Activated CD8-positive, alpha-beta T cell treated with anti-CD3 and anti-CD28 coated beads for 36 hours (primary cell): ENCODE measurements at regions not wholly inside any gene's neighbourhood (a gene's known extent, or its start where the extent isn't known, plus 50 kb on each side); places are given as distances from the start of the nearest gene placed in this dataset.

Experiments used
- ATAC-seq: fragments of 200-7000 bp; cut with Tn5 transposase; one replicate; pipeline ENCODE4 v1.10.0; 2021; ENCODE audit warnings: mild to moderate bottlenecking, moderate library complexity
- CTCF ChIA-PET: fragments of 350-600 bp; sonication (Branson Sonifier 250); formaldehyde crosslinking; loops from one replicate; lab custom pipeline; 2021; ENCODE audit warnings: antibody characterized with exemption; lab: Charles Lee
- POLR2A ChIA-PET: fragments of 350-600 bp; sonication (Branson Sonifier 250); formaldehyde crosslinking; loops from one replicate; lab custom pipeline; 2021; ENCODE audit warnings: antibody characterized with exemption; lab: Charles Lee
- DNase-seq: peaks from one replicate; pipeline ENCODE4 v3.0.0-alpha.2; 2020
- H3K27ac Mint-ChIP-seq: one replicate; pipeline ENCODE4 v1.8.0; 2021; ENCODE audit warnings: mild to moderate bottlenecking, mixed read lengths
- H3K27me3 Mint-ChIP-seq: one replicate; pipeline ENCODE4 v1.8.0; 2021; ENCODE audit warnings: mixed read lengths
- H3K36me3 Mint-ChIP-seq: one replicate; pipeline ENCODE4 v1.8.0; 2021; ENCODE audit warnings: low read depth, mixed read lengths
- H3K4me1 Mint-ChIP-seq: one replicate; pipeline ENCODE4 v1.8.0; 2021; ENCODE audit warnings: low read depth, mixed read lengths
- H3K4me3 Mint-ChIP-seq: one replicate; pipeline ENCODE4 v1.8.0; 2021; ENCODE audit warnings: mild to moderate bottlenecking, moderate library complexity, mixed read lengths
- H3K9me3 Mint-ChIP-seq: one replicate; pipeline ENCODE4 v1.8.0; 2021; ENCODE audit warnings: mixed read lengths
- intact Hi-C: fragments of 100-400 bp; cut with micrococcal nuclease; formaldehyde crosslinking; loops from one replicate; pipeline ENCODE4 v1.10.0; 2022
- TF ChIP-seq, protein P1 (sequence below): fragments of 200-600 bp; IDR thresholded peaks from one replicate; pipeline ENCODE4 v1.8.0; 2022; ENCODE audit warnings: antibody characterized with exemption, mild to moderate bottlenecking

GRCh38 chr16:76837872-76838271 is 353.1 kb upstream of the MON1B start:
- ChIA-PET CTCF (no interaction called here), POLR2A (no interaction called here)
- Mint-ChIP-seq H3K4me3 (no peak overlapping the region), H3K27me3 (no peaks in the 10 kb centered on the region), H3K27ac (no peak overlapping the region), H3K4me1 (no peaks in the 10 kb centered on the region), H3K36me3 (no peaks in the 10 kb centered on the region), H3K9me3 (peaks cover 14% of the 10 kb centered on the region)
- no peak for ATAC-seq
- intact Hi-C loops, result no loop called here
- DNase-seq, result no peak
- TF ChIP-seq, protein P1, sequence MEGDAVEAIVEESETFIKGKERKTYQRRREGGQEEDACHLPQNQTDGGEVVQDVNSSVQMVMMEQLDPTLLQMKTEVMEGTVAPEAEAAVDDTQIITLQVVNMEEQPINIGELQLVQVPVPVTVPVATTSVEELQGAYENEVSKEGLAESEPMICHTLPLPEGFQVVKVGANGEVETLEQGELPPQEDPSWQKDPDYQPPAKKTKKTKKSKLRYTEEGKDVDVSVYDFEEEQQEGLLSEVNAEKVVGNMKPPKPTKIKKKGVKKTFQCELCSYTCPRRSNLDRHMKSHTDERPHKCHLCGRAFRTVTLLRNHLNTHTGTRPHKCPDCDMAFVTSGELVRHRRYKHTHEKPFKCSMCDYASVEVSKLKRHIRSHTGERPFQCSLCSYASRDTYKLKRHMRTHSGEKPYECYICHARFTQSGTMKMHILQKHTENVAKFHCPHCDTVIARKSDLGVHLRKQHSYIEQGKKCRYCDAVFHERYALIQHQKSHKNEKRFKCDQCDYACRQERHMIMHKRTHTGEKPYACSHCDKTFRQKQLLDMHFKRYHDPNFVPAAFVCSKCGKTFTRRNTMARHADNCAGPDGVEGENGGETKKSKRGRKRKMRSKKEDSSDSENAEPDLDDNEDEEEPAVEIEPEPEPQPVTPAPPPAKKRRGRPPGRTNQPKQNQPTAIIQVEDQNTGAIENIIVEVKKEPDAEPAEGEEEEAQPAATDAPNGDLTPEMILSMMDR, result no peak

DNA sequence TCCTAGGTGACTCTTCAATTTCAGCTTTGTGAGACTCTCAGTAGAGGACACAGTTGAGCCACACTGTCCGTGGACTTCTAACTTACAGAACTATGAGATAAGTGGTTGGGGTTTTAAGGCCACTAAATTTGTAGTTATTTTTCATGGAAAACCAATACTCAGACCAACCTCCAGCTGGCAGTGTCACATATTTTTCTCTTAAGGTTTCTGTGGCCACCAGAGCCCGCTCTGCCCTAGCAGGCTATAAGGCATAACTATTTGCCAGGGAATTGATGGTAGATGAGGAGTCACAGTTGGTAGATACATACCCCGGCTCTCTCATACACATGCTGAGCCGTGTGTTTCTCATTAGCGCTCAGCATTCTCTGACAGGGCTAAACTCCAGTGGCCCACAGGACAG is 336.8 kb upstream of the MON1B start:
- Mint-ChIP-seq H3K9me3 (peaks cover 6% of the 10 kb centered on the region), H3K36me3 (no peaks in the 10 kb centered on the region), H3K4me3 (no peak overlapping the region), H3K4me1 (no peaks in the 10 kb centered on the region), H3K27ac (no peak overlapping the region), H3K27me3 (no peaks in the 10 kb centered on the region)
- CTCF ChIA-PET, result no interaction called here
- TF ChIP-seq, protein P1, result no peak
- ATAC-seq (no peak), DNase-seq (no peak)
- intact Hi-C loops, result no loop called here
- POLR2A ChIA-PET, result no interaction called here

- Mint-ChIP-seq H3K27ac (no peak overlapping the region), H3K4me3 (no peak overlapping the region)
- intact Hi-C loops, result no loop called here
These were observed 334.9 kb upstream of the MON1B start for GRCh38 chr16:76856112-76856511.

DNA sequence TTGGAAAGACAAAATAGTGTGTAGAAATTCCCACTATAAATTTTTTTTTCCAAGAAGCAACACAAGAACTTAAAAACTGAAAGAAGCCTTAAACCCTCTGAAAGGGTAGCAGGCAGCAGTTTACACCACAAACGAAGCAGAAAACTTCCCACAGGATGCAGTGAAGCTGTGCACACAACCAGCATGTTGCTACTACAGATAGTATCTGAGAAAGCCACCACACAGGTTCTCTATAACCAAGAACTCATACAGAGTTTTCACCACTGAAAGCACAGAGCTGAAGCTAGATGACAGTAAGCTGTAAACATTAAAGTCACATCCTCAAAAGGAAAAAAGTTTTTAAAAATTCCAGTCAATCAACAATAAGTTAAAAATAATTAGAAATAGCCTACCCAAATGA is 333.6 kb upstream of the MON1B start:
- intact Hi-C loops, result no loop called here
- H3K27ac Mint-ChIP-seq, result no peak overlapping the region
- no peaks in the 10 kb centered on the region for H3K4me1 Mint-ChIP-seq
- H3K9me3 Mint-ChIP-seq, result peaks cover 9% of the 10 kb centered on the region
- H3K4me3 Mint-ChIP-seq, result no peak overlapping the region
- TF ChIP-seq, protein P1, result no peak
- ATAC-seq (no peak), DNase-seq (no peak)
- H3K36me3 Mint-ChIP-seq, result no peaks in the 10 kb centered on the region
- ChIA-PET CTCF (no interaction called here), POLR2A (no interaction called here)
- H3K27me3 Mint-ChIP-seq, result no peaks in the 10 kb centered on the region

More at GRCh38 chr16:76856112-76856511, 334.9 kb upstream of the MON1B start:
- no peak for ATAC-seq
- Mint-ChIP-seq H3K9me3 (peaks cover 9% of the 10 kb centered on the region), H3K27me3 (no peaks in the 10 kb centered on the region), H3K4me1 (no peaks in the 10 kb centered on the region), H3K36me3 (no peaks in the 10 kb centered on the region)
- CTCF ChIA-PET, result no interaction called here
- POLR2A ChIA-PET, result no interaction called here
- TF ChIP-seq, protein P1, result no peak
- DNase-seq, result no peak

DNA sequence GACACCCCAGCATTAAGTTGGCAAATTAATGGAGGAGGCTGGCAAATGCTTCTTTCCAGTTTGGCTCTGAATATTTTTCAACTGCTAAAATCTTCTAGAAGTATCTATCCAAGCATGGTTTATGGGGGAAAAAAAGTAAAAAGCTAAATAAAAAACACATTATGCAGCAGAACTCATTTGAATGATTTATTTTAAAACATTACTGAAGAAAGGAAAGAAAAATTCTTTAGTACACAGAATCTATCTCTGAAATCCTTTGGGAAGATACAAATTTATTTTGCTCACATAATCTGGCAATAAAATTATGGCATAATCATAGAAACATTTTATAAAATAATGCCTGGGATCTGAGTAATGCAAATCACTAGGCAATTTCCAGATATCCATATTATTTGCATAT is 328.1 kb upstream of the MON1B start:
- Mint-ChIP-seq H3K27me3 (no peaks in the 10 kb centered on the region), H3K27ac (no peak overlapping the region), H3K36me3 (no peaks in the 10 kb centered on the region), H3K9me3 (peaks cover 12% of the 10 kb centered on the region), H3K4me3 (no peak overlapping the region), H3K4me1 (no peaks in the 10 kb centered on the region)
- TF ChIP-seq, protein P1, result no peak
- ATAC-seq (no peak), DNase-seq (no peak)
- intact Hi-C loops, result no loop called here
- CTCF ChIA-PET, result no interaction called here
- POLR2A ChIA-PET, result no interaction called here
